CD14-positive monocyte (primary cell): ENCODE measurements at regions not wholly inside any gene's neighbourhood (a gene's known extent, or its start where the extent isn't known, plus 50 kb on each side); places are given as distances from the start of the nearest gene placed in this dataset.

Experiments used
- DNase-seq, 3 donors: peaks; one replicate each; pipeline ENCODE4 v3.0.0-alpha.2; 2011 to 2022
- H2AFZ ChIP-seq: 2 replicates; pipeline ENCODE4 v1.6.0; 2012; ENCODE audit warnings: mild to moderate bottlenecking, low read depth, low read length, inconsistent platforms; ENCODE audit not compliant: insufficient read depth, poor library complexity, severe bottlenecking
- H3K27ac ChIP-seq, 2 donors: 1 replicate in 1 of 2; 2 replicates in 1 of 2; pipeline ENCODE4 v1.5.1; 2012 to 2013; ENCODE audit warnings: low read length in 2 of 2, control low read depth in 1 of 2, inconsistent platforms in 1 of 2, low read depth in 1 of 2, mild to moderate bottlenecking in 1 of 2
- H3K27me3 ChIP-seq, 2 donors: one replicate each; pipeline versions ENCODE4 v1.6.0 to v1.6.1; 2011 to 2013; ENCODE audit warnings: low read length in 2 of 2; ENCODE audit not compliant: control insufficient read depth in 2 of 2, insufficient read depth in 2 of 2
- H3K36me3 ChIP-seq, 2 donors: replicated peaks in 1 of 2; 1 replicate in 1 of 2; 2 replicates in 1 of 2; pipeline versions ENCODE4 v1.5.1 to v1.6.1; 2012 to 2013; ENCODE audit warnings: low read length in 2 of 2, control low read depth in 1 of 2, inconsistent platforms in 1 of 2, mild to moderate bottlenecking in 1 of 2; ENCODE audit not compliant: insufficient read depth in 2 of 2, control insufficient read depth in 1 of 2
- H3K4me1 ChIP-seq, 2 donors: 1 replicate in 1 of 2; 2 replicates in 1 of 2; pipeline versions ENCODE4 v1.5.1 to v1.6.1; 2012 to 2013; ENCODE audit warnings: low read length in 2 of 2, control low read depth in 1 of 2, inconsistent platforms in 1 of 2, mild to moderate bottlenecking in 1 of 2, moderate library complexity in 1 of 2; ENCODE audit not compliant: insufficient read depth in 2 of 2, control insufficient read depth in 1 of 2
- H3K4me2 ChIP-seq: replicated peaks from 2 replicates; pipeline ENCODE3; 2012; ENCODE audit warnings: low read length, moderate library complexity, mild to moderate bottlenecking; ENCODE audit not compliant: poor library complexity, severe bottlenecking; ENCODE audit errors: extremely low read depth
- H3K4me3 ChIP-seq, 3 experiments: fragments of 200-600 bp in 1 of 3; sonication (generic) in 1 of 3; replicated peaks in 1 of 3; 1 replicate in 2 of 3; 2 replicates in 1 of 3; pipeline ENCODE4 v1.5.1; 2011 to 2013; ENCODE audit warnings: low read length in 3 of 3, mild to moderate bottlenecking in 3 of 3, control low read depth in 2 of 3, low read depth in 2 of 3, inconsistent platforms in 1 of 3, moderate library complexity in 1 of 3
- H3K79me2 ChIP-seq: 2 replicates; pipeline ENCODE4 v1.6.0; 2012; ENCODE audit warnings: mild to moderate bottlenecking, control low read depth, inconsistent platforms, low read length, moderate library complexity; ENCODE audit not compliant: insufficient read depth
- H3K9ac ChIP-seq: 2 replicates; pipeline ENCODE4 v1.6.0; 2017; ENCODE audit warnings: low read length, mild to moderate bottlenecking; ENCODE audit not compliant: insufficient read depth, poor library complexity, severe bottlenecking
- H3K9me3 ChIP-seq, 2 donors: replicated peaks in 1 of 2; 1 replicate in 1 of 2; 2 replicates in 1 of 2; pipeline versions ENCODE4 v1.5.1 to v1.6.1; 2012 to 2013; ENCODE audit warnings: low read length in 2 of 2, control low read depth in 1 of 2; ENCODE audit not compliant: control insufficient read depth in 1 of 2, insufficient read depth in 1 of 2
- H4K20me1 ChIP-seq: 2 replicates; pipeline ENCODE4 v1.6.0; 2012; ENCODE audit warnings: mild to moderate bottlenecking, low read length, control low read depth, moderate library complexity; ENCODE audit not compliant: insufficient read depth
- H3K27ac Mint-ChIP-seq, 7 donors: one replicate each; pipeline ENCODE4 v1.8.0; 2020; ENCODE audit warnings: mild to moderate bottlenecking in 7 of 7, mixed read lengths in 7 of 7, moderate library complexity in 6 of 7, inconsistent platforms in 2 of 7
- H3K27me3 Mint-ChIP-seq, 3 donors: one replicate each; pipeline ENCODE4 v1.8.0; 2021 to 2022; ENCODE audit warnings: low read depth in 3 of 3, mild to moderate bottlenecking in 3 of 3, mixed read lengths in 3 of 3, moderate library complexity in 3 of 3, inconsistent platforms in 1 of 3
- H3K36me3 Mint-ChIP-seq, 2 donors: one replicate each; pipeline ENCODE4 v1.8.0; 2020; ENCODE audit warnings: mixed read lengths in 2 of 2, inconsistent platforms in 1 of 2, mild to moderate bottlenecking in 1 of 2
- H3K4me1 Mint-ChIP-seq: one replicate; pipeline ENCODE4 v1.8.0; 2020; ENCODE audit warnings: mild to moderate bottlenecking, mixed read lengths
- H3K4me3 Mint-ChIP-seq, 2 donors: one replicate each; pipeline ENCODE4 v1.8.0; 2020; ENCODE audit warnings: mild to moderate bottlenecking in 2 of 2, mixed read lengths in 2 of 2, moderate library complexity in 1 of 2
- H3K9me3 Mint-ChIP-seq, 7 donors: one replicate each; pipeline ENCODE4 v1.8.0; 2020 to 2022; ENCODE audit warnings: mixed read lengths in 7 of 7, mild to moderate bottlenecking in 6 of 7, moderate library complexity in 6 of 7, inconsistent platforms in 2 of 7
- CTCF ChIP-seq: fragments of 200-600 bp; IDR thresholded peaks from one replicate; pipeline ENCODE4 v1.8.0; 2022; ENCODE audit warnings: antibody characterized with exemption, mild to moderate bottlenecking
- WGBS: methylation state at CpG from one replicate; pipeline ENCODE4 v1.1.5; 2013; ENCODE audit warnings: missing lambda C conversion rate; ENCODE audit not compliant: insufficient coverage; 5-methylcytosine and 5-hydroxymethylcytosine counted together
- intact Hi-C, 2 donors: fragments of 100-400 bp; cut with micrococcal nuclease; formaldehyde crosslinking; loops; one replicate each; pipeline versions ENCODE4 v1.15.0 to v1.15.1; 2023

- no peak for DNase-seq
- Mint-ChIP-seq H3K36me3 (no peaks in the 10 kb centered on the region), H3K9me3 (peaks cover 0 to 2% (median 0%) of the 10 kb centered on the region in 7 donors), H3K4me1 (no peaks in the 10 kb centered on the region), H3K4me3 (no peak overlapping the region), H3K27ac (no peak overlapping the region), H3K27me3 (peaks cover 0 to 2% (median 0%) of the 10 kb centered on the region in 3 donors)
- intact Hi-C loops = no loop called here
- H4K20me1 ChIP-seq = no peaks in the 10 kb centered on the region
- H3K79me2 ChIP-seq = no peaks in the 10 kb centered on the region
- H3K36me3 ChIP-seq = no peaks in the 10 kb centered on the region
- H2AFZ ChIP-seq = no peak overlapping the region
- TF ChIP-seq CTCF = no peak
- no peak overlapping the region for H3K4me2 ChIP-seq
- no CpG with 5 or more reads among the region's 6 CpGs for WGBS
- no peak overlapping the region for H3K9ac ChIP-seq
- H3K27me3 ChIP-seq = no peaks in the 10 kb centered on the region
- H3K9me3 ChIP-seq = no peaks in the 10 kb centered on the region
- H3K4me1 ChIP-seq = no peaks in the 10 kb centered on the region
- H3K27ac ChIP-seq = no peak overlapping the region
- H3K4me3 ChIP-seq = no peak overlapping the region
These were observed 441.5 kb upstream of the PCDH15 start for GRCh38 chr10:55242544-55242943.

- Histone ChIP-seq H3K27ac (no peak overlapping the region), H3K36me3 (no peaks in the 10 kb centered on the region), H3K9ac (no peak overlapping the region), H3K79me2 (no peaks in the 10 kb centered on the region), H3K27me3 (no peaks in the 10 kb centered on the region), H3K4me2 (no peak overlapping the region), H3K4me3 (no peak overlapping the region), H2AFZ (no peak overlapping the region), H3K9me3 (no peaks in the 10 kb centered on the region), H3K4me1 (no peaks in the 10 kb centered on the region), H4K20me1 (no peaks in the 10 kb centered on the region)
- Mint-ChIP-seq H3K4me1 (no peaks in the 10 kb centered on the region), H3K4me3 (no peak overlapping the region), H3K9me3 (peaks cover 0 to under 1% (median 0%) of the 10 kb centered on the region in 7 donors), H3K27ac (no peak overlapping the region), H3K27me3 (peaks cover 0 to 2% (median 0%) of the 10 kb centered on the region in 3 donors), H3K36me3 (no peaks in the 10 kb centered on the region)
- intact Hi-C loops = no loop called here
- no peak for TF ChIP-seq CTCF
- no peak for DNase-seq
These were observed 436.4 kb upstream of the PCDH15 start for GRCh38 chr10:55237462-55237861.
